ENCODE measurements at regions not wholly inside any gene's neighbourhood (a gene's known extent, or its start where the extent isn't known, plus 50 kb on each side); places are given as distances from the start of the nearest gene placed in this dataset.

DNA sequence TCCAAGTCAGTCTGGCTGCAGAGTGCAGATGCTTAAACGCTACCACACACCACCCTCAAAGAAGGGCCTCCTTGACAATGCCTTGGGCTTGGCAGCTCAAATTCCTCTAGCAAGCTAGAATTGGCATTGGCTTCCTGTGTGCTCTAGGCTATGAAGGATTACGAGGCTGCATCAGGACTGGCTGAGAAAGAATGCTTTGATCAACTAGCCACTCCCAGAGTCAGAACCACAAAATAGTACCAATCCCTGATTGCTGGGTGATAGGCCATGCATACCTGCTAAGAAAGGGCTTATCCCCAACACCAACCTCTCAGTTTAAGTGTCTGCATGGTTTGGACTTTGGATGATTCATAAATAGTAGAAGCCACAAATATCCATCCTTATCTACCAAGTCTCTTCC lies 504.9 kb downstream of the OMA1 start:
- TF ChIP-seq, protein P1, sequence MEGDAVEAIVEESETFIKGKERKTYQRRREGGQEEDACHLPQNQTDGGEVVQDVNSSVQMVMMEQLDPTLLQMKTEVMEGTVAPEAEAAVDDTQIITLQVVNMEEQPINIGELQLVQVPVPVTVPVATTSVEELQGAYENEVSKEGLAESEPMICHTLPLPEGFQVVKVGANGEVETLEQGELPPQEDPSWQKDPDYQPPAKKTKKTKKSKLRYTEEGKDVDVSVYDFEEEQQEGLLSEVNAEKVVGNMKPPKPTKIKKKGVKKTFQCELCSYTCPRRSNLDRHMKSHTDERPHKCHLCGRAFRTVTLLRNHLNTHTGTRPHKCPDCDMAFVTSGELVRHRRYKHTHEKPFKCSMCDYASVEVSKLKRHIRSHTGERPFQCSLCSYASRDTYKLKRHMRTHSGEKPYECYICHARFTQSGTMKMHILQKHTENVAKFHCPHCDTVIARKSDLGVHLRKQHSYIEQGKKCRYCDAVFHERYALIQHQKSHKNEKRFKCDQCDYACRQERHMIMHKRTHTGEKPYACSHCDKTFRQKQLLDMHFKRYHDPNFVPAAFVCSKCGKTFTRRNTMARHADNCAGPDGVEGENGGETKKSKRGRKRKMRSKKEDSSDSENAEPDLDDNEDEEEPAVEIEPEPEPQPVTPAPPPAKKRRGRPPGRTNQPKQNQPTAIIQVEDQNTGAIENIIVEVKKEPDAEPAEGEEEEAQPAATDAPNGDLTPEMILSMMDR (IDR thresholded peaks at IDR 0.05; ENCODE audit: control insufficient read depth, extremely low read depth, insufficient read depth) = no peak
- H3K4me3 ChIP-seq (ENCODE audit: low read depth, low read length) = no peak overlapping the region
- DNase-seq (ENCODE audit: low read depth) = no peak

DNA sequence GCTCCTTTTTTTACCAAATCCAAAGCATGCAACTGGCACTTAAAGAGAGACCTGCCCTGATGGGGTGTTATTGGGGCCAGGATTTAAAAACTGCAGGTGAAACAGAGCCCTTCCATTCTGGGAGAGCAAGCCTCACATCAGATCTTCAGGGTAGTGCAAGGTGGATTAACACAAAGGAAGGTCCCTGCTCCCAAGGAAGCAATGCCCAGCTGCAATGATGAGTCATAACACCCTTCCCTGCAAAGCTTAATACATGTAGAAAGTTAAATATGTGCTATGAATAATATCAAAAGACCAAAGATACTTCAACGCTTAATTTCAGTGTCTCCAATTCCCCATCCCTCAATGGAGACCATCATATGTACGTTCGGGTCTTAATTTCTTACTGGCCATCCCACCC lies 508.0 kb downstream of the OMA1 start:
- no peak overlapping the region for H3K4me3 ChIP-seq (ENCODE audit: low read depth, low read length)
- TF ChIP-seq, protein P1 (IDR thresholded peaks at IDR 0.05; ENCODE audit: control insufficient read depth, extremely low read depth, insufficient read depth) = no peak
- no peak for DNase-seq (ENCODE audit: low read depth)

DNA sequence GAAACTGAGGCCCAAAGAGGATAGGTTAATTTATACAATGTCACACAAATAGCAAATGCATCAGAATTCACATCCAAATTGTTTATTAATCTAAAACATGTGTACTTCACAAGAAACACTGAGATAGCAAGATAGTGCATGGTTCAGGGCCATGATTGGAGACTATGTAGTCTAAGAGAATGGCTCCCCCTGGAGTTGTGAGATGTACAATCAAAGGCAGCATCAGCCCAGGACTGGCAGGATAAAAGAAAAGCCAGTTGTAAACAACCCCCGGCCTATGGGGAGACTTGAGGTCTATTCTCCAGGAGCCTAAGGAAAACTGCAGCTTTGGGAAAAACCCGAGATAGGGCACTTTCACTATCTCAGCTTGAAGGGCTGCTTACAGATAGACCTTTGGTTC lies 511.0 kb downstream of the OMA1 start:
- H3K4me3 ChIP-seq (ENCODE audit: low read depth, low read length) = no peak overlapping the region
- no peak for DNase-seq (ENCODE audit: low read depth)

DNA sequence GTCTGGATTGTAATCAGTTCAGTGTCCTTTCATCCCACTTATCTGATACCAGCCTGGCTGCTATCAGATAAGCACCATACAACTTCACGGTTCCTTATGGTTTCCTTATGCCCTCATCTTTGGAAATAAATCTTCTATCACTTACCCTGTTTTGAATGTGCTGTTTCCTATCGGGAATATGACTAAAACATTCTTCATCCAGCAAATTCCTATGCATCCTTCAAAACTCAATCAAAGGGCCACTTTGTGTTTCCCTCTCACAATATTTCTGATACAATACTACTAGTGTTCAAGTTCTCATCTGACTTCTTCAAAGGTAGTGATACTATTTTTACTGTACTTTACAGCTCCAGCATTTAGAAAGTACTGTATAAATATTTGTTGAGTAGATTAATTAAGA lies 513.2 kb downstream of the OMA1 start:
- TF ChIP-seq, protein P1 (IDR thresholded peaks at IDR 0.05; ENCODE audit: control insufficient read depth, extremely low read depth, insufficient read depth) = no peak
- no peak for DNase-seq (ENCODE audit: low read depth)
- H3K4me3 ChIP-seq (ENCODE audit: low read depth, low read length) = no peak overlapping the region

More for the DNA sequence above, 511.0 kb downstream of the OMA1 start:
- TF ChIP-seq, protein P1 (IDR thresholded peaks at IDR 0.05; ENCODE audit: control insufficient read depth, extremely low read depth, insufficient read depth) = peak; percentile 20; the same call in 1 of the 2 replicates

DNA sequence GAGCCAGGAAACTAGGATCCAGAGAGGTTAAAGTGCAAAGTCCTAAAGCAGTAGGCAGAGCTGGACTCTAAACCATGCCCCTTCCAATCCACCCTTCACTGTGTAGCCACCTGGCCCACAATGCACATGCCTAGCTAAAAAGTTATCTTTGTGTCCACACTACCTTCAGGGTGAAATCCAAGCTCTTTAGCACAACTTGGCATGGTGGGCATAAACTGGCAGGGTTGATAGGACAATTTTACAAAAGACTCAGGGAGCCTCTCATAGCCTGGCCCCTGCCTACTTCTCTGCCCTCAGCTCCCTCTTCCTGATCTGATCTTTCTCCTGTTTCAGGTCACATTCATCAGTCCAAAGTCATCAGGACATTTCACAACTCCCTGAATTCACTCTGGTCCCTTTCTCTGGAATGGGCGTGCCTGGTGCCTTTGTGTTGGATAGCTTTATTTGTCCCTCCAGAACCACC lies 513.9 kb downstream of the OMA1 start:
- TF ChIP-seq, protein P1 (IDR thresholded peaks at IDR 0.05; ENCODE audit: control insufficient read depth, extremely low read depth, insufficient read depth) = no peak

DNA sequence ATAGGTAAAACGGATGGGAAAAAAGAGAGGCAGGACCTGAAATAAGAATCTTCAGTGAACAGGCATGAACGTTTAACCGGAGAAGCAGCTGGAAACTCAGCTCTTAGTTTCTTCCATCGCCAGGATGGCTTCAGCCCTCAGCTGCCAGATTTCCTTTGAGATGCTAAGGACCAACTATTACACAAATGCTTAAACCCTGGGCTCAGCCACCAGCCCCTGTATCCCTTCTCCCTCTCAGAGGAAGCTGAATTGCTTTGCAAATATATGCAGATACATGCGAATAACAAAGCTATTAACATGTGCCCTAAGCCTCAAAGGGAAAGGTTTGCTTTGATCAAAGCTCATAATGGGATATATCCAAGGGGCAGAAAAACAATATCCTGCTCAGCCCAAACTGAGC lies 515.1 kb downstream of the OMA1 start:
- no peak overlapping the region for H3K4me3 ChIP-seq (ENCODE audit: low read depth, low read length)
- DNase-seq (ENCODE audit: low read depth) = no peak
- TF ChIP-seq, protein P1 (IDR thresholded peaks at IDR 0.05; ENCODE audit: control insufficient read depth, extremely low read depth, insufficient read depth) = no peak

More for the DNA sequence above, 513.9 kb downstream of the OMA1 start:
- no peak for DNase-seq (ENCODE audit: low read depth)
- H3K4me3 ChIP-seq (ENCODE audit: low read depth, low read length) = no peak overlapping the region

DNA sequence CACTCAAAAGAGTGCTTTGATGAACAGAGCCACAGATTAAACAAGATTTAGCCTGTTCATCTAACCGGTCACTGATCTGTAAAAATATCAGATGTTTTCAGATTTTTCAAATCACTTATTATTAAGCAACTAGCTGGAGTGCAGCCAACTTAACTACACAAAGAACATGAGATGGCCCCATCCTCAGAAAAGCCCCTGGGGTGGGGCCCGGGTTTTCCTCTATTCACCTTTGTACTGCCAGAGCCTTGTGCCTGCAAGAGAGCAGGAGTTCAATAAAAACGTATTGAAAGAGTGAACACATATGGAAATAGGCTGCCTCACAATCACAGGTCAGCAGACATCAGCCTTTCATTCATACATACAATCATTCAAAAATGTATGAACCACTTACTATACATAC lies 516.1 kb downstream of the OMA1 start:
- H3K4me3 ChIP-seq (ENCODE audit: low read depth, low read length) = no peak overlapping the region
- TF ChIP-seq, protein P1 (IDR thresholded peaks at IDR 0.05; ENCODE audit: control insufficient read depth, extremely low read depth, insufficient read depth) = no peak
- DNase-seq (ENCODE audit: low read depth) = no peak

Data from LNCaP clone FGC (cell line).